Panc1 (cell line): ENCODE measurements at regions not wholly inside any gene's neighbourhood (a gene's known extent, or its start where the extent isn't known, plus 50 kb on each side); places are given as distances from the start of the nearest gene placed in this dataset.

Source experiments
- ATAC-seq: fragments of 200-7000 bp; cut with Tn5 transposase; 2 replicates; pipeline ENCODE4 v1.9.1; 2020; ENCODE audit warnings: mild to moderate bottlenecking, moderate library complexity
- BruUV-seq: library from RNA; stranded (reverse); fragments of 400-500 nt; replicated peaks from 2 replicates; lab custom pipeline; 2021; lab: Mats Ljungman, UMichigan
- CTCF ChIA-PET: fragments of 300-600 bp; sonication (Branson Sonifier 250); formaldehyde crosslinking; loops from one replicate; lab custom pipeline; 2022; ENCODE audit warnings: antibody characterized with exemption; lab: Charles Lee
- POLR2A ChIA-PET: fragments of 300-600 bp; sonication (Branson Sonifier 250); formaldehyde crosslinking; loops from one replicate; lab custom pipeline; 2022; ENCODE audit warnings: antibody characterized with exemption; lab: Charles Lee
- DNase-seq: peaks from one replicate; pipeline ENCODE4 v3.0.0-alpha.2; 2010; ENCODE audit warnings: low read depth, low spot score
- H3K27ac ChIP-seq: 2 replicates; pipeline ENCODE4 v1.5.1; 2011; ENCODE audit warnings: mild to moderate bottlenecking, low read length, inconsistent platforms
- H3K27me3 ChIP-seq: fragments of 200-500 bp; sonication (Bioruptor generic); 2 replicates; pipeline ENCODE4 v1.6.0; 2014; ENCODE audit warnings: low read length, inconsistent platforms; ENCODE audit not compliant: control insufficient read depth, insufficient read depth
- H3K36me3 ChIP-seq: fragments of 200-500 bp; sonication (Bioruptor generic); 2 replicates; pipeline ENCODE4 v1.5.1; 2014; ENCODE audit warnings: inconsistent platforms, mild to moderate bottlenecking, low read length, moderate library complexity; ENCODE audit not compliant: control insufficient read depth, insufficient read depth
- H3K4me1 ChIP-seq: 2 replicates; pipeline ENCODE4 v1.5.1; 2011; ENCODE audit warnings: inconsistent platforms, mild to moderate bottlenecking, low read length, moderate library complexity; ENCODE audit not compliant: control insufficient read depth, insufficient read depth
- H3K4me3 ChIP-seq, 2 experiments: 2 replicates each; pipeline ENCODE4 v1.5.1; 2011 to 2012; ENCODE audit warnings: low read depth in 2 of 2, low read length in 2 of 2, mild to moderate bottlenecking in 2 of 2, inconsistent platforms in 1 of 2, moderate library complexity in 1 of 2
- H3K9me3 ChIP-seq: fragments of 200-500 bp; sonication (Bioruptor generic); 2 replicates; pipeline ENCODE4 v1.5.1; 2014; ENCODE audit warnings: low read depth, mild to moderate bottlenecking, inconsistent platforms, low read length, moderate library complexity; ENCODE audit not compliant: control insufficient read depth, insufficient read depth
- POLR2AphosphoS5 ChIP-seq: IDR thresholded peaks from 2 replicates; pipeline ENCODE4 v1.6.1; 2012; ENCODE audit warnings: mild to moderate bottlenecking, low read depth, low read length, moderate library complexity
- SIN3A ChIP-seq: IDR thresholded peaks from 2 replicates; pipeline ENCODE4 v1.6.1; 2012; ENCODE audit warnings: low read depth, mild to moderate bottlenecking, low read length, moderate library complexity, borderline replicate concordance; ENCODE audit not compliant: insufficient read depth
- TCF7L2 ChIP-seq: IDR thresholded peaks from 2 replicates; pipeline ENCODE4 v1.6.1; 2011; ENCODE audit warnings: mild to moderate bottlenecking, low read depth, low read length, inconsistent platforms
- in situ Hi-C: cut with HindIII; loops from 2 replicates; pipeline ENCODE4 v1.10.0; 2016; ENCODE audit warnings: low sequenced_read_pairs, low pct_unique_long_range_greater_than_20kb
- intact Hi-C: fragments of 100-400 bp; cut with micrococcal nuclease; formaldehyde crosslinking; loops from one replicate; pipeline ENCODE4 v1.10.0; 2022; ENCODE audit not compliant: unreplicated experiment
- TF ChIP-seq, protein P1 (sequence below), 2 experiments: IDR thresholded peaks; 2 replicates each; pipeline ENCODE4 v1.6.1; 2011 to 2012; ENCODE audit warnings: low read depth in 2 of 2, control low read depth in 1 of 2, low read length in 1 of 2, mild to moderate bottlenecking in 1 of 2, moderate library complexity in 1 of 2; ENCODE audit not compliant: insufficient read depth in 1 of 2
- TF ChIP-seq, protein P2 (sequence below): fragments of 450-650 bp; IDR thresholded peaks from 2 replicates; pipeline ENCODE4 v1.5.1; 2017; ENCODE audit warnings: mild to moderate bottlenecking

DNA sequence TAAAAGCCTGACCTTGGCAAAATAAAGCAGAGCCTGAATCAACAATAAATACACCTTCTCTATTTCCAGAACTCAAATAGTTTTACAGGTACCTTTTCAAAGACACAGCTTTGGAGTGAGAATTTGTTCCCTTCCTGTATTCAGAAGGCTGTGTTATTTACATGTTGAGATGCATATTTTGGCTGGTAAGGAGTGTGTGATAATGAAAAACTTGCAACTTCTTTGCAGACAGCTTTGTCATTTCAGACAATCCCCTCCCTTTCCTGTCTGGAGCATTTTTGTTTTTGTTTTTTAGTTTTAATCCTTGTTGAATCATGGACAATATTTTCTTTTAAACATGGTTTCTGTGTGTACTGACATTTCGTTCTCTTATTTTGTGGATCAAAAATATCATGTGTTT, 493.8 kb downstream of the FAT4 start:
- CTCF ChIA-PET, result no interaction called here
- no peak overlapping the region for H3K27ac ChIP-seq
- POLR2A ChIA-PET, result interaction anchor here (0.6 kb wide), 1 partner anchor 494 kb away, joined by 11 read pairs; the partner anchor contains the start of gene FAT4
- H3K9me3 ChIP-seq, result no peaks in the 10 kb centered on the region
- in situ Hi-C loops, result no loop called here
- H3K36me3 ChIP-seq, result no peaks in the 10 kb centered on the region
- H3K4me1 ChIP-seq, result no peaks in the 10 kb centered on the region
- no TSS peak for BruUV-seq
- ATAC-seq, result no peak
- H3K4me3 ChIP-seq, result no peak overlapping the region
- no peak for DNase-seq
- H3K27me3 ChIP-seq, result no peaks in the 10 kb centered on the region
- TF ChIP-seq SIN3A (no peak), TCF7L2 (no peak), POLR2AphosphoS5 (no peak)
- TF ChIP-seq, protein P1, sequence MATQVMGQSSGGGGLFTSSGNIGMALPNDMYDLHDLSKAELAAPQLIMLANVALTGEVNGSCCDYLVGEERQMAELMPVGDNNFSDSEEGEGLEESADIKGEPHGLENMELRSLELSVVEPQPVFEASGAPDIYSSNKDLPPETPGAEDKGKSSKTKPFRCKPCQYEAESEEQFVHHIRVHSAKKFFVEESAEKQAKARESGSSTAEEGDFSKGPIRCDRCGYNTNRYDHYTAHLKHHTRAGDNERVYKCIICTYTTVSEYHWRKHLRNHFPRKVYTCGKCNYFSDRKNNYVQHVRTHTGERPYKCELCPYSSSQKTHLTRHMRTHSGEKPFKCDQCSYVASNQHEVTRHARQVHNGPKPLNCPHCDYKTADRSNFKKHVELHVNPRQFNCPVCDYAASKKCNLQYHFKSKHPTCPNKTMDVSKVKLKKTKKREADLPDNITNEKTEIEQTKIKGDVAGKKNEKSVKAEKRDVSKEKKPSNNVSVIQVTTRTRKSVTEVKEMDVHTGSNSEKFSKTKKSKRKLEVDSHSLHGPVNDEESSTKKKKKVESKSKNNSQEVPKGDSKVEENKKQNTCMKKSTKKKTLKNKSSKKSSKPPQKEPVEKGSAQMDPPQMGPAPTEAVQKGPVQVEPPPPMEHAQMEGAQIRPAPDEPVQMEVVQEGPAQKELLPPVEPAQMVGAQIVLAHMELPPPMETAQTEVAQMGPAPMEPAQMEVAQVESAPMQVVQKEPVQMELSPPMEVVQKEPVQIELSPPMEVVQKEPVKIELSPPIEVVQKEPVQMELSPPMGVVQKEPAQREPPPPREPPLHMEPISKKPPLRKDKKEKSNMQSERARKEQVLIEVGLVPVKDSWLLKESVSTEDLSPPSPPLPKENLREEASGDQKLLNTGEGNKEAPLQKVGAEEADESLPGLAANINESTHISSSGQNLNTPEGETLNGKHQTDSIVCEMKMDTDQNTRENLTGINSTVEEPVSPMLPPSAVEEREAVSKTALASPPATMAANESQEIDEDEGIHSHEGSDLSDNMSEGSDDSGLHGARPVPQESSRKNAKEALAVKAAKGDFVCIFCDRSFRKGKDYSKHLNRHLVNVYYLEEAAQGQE (IDR thresholded peaks at IDR 0.05; ENCODE audit: insufficient read depth in 1 of 2, low read depth in 2 of 2, low read length in 1 of 2), result no peak
- TF ChIP-seq, protein P2, sequence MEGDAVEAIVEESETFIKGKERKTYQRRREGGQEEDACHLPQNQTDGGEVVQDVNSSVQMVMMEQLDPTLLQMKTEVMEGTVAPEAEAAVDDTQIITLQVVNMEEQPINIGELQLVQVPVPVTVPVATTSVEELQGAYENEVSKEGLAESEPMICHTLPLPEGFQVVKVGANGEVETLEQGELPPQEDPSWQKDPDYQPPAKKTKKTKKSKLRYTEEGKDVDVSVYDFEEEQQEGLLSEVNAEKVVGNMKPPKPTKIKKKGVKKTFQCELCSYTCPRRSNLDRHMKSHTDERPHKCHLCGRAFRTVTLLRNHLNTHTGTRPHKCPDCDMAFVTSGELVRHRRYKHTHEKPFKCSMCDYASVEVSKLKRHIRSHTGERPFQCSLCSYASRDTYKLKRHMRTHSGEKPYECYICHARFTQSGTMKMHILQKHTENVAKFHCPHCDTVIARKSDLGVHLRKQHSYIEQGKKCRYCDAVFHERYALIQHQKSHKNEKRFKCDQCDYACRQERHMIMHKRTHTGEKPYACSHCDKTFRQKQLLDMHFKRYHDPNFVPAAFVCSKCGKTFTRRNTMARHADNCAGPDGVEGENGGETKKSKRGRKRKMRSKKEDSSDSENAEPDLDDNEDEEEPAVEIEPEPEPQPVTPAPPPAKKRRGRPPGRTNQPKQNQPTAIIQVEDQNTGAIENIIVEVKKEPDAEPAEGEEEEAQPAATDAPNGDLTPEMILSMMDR, result no peak
- intact Hi-C loops, result no loop called here

DNA sequence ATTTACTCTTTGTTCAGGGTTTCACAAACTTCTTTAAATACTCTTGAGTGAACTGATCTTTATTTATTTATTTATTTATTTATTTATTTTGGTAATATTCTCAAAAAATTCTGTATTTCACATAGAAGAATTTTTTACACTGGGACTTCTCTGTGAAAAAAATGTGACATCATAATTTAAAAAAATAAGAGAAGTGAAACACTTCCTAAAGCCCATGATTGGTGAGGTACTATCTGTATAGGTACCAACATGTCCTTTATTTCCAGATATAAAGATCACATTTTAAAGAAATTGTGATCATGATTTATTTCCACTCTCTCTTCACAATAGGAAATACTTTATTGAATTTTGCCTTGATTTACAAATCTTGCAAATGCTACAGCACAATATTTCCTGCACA, 497.1 kb downstream of the FAT4 start:
- ATAC-seq (no peak), DNase-seq (no peak)
- CTCF ChIA-PET, result no interaction called here
- Histone ChIP-seq H3K4me1 (no peaks in the 10 kb centered on the region), H3K27ac (no peak overlapping the region), H3K9me3 (no peaks in the 10 kb centered on the region), H3K36me3 (no peaks in the 10 kb centered on the region), H3K27me3 (no peaks in the 10 kb centered on the region), H3K4me3 (no peak overlapping the region)
- TF ChIP-seq, protein P2, result no peak
- TF ChIP-seq TCF7L2 (no peak), SIN3A (no peak), POLR2AphosphoS5 (no peak)
- TF ChIP-seq, protein P1 (IDR thresholded peaks at IDR 0.05; ENCODE audit: insufficient read depth in 1 of 2, low read depth in 2 of 2, low read length in 1 of 2), result no peak
- BruUV-seq, result no TSS peak
- intact Hi-C loops (no loop called here), in situ Hi-C loops (no loop called here)
- POLR2A ChIA-PET, result no interaction called here
